Caco-2 (cell line): ENCODE measurements at regions not wholly inside any gene's neighbourhood (a gene's known extent, or its start where the extent isn't known, plus 50 kb on each side); places are given as distances from the start of the nearest gene placed in this dataset.

Source experiments
- BruUV-seq: library from RNA; stranded (reverse); fragments of 400-500 nt; replicated peaks from 2 replicates; lab custom pipeline; 2021; lab: Mats Ljungman, UMichigan
- CTCF ChIA-PET: fragments of 300-600 bp; sonication (Branson Sonifier 250); formaldehyde crosslinking; loops from one replicate; lab custom pipeline; 2022; ENCODE audit warnings: antibody characterized with exemption; lab: Charles Lee
- POLR2A ChIA-PET: fragments of 300-600 bp; sonication (Branson Sonifier 250); formaldehyde crosslinking; loops from one replicate; lab custom pipeline; 2022; ENCODE audit warnings: antibody characterized with exemption; lab: Charles Lee
- DNase-seq, 2 experiments: peaks; one replicate each; pipeline versions ENCODE4 v3.0.0 to v3.0.0-alpha.2; 2020 to 2022
- H3K27me3 ChIP-seq: replicated peaks from 2 replicates; pipeline ENCODE4 v1.6.0; 2011; ENCODE audit warnings: low read length; ENCODE audit not compliant: control insufficient read depth, insufficient read depth
- H3K36me3 ChIP-seq: 2 replicates; pipeline ENCODE4 v1.5.1; 2011; ENCODE audit warnings: low read length; ENCODE audit not compliant: control insufficient read depth, insufficient read depth
- H3K4me1 ChIP-seq: fragments of 250-450 bp; sonication (Bioruptor Pico); 2 replicates; pipeline ENCODE4 v1.5.1; 2020; ENCODE audit warnings: mild to moderate bottlenecking
- H3K4me3 ChIP-seq: 2 replicates; pipeline ENCODE4 v1.5.1; 2011; ENCODE audit warnings: low read depth, mild to moderate bottlenecking, control low read depth, low read length
- H3K9me3 ChIP-seq: fragments of 250-450 bp; sonication (Bioruptor Pico); 2 replicates; pipeline ENCODE4 v1.5.1; 2020; ENCODE audit warnings: mild to moderate bottlenecking, moderate library complexity
- H3K27ac Mint-ChIP-seq: one replicate; pipeline ENCODE4 v1.8.0; 2022; ENCODE audit warnings: mixed read lengths; ENCODE audit not compliant: unreplicated experiment
- H3K27me3 Mint-ChIP-seq: one replicate; pipeline ENCODE4 v1.8.0; 2022; ENCODE audit warnings: mixed read lengths; ENCODE audit not compliant: insufficient read depth, unreplicated experiment
- H3K36me3 Mint-ChIP-seq: one replicate; pipeline ENCODE4 v1.8.0; 2022; ENCODE audit warnings: mild to moderate bottlenecking, mixed read lengths; ENCODE audit not compliant: insufficient read depth, unreplicated experiment
- H3K4me1 Mint-ChIP-seq: one replicate; pipeline ENCODE4 v1.8.0; 2022; ENCODE audit warnings: low read depth, mixed read lengths; ENCODE audit not compliant: unreplicated experiment
- H3K4me3 Mint-ChIP-seq: one replicate; pipeline ENCODE4 v1.8.0; 2022; ENCODE audit warnings: mild to moderate bottlenecking, moderate library complexity, mixed read lengths; ENCODE audit not compliant: unreplicated experiment
- H3K9me3 Mint-ChIP-seq: one replicate; pipeline ENCODE4 v1.8.0; 2022; ENCODE audit warnings: mixed read lengths; ENCODE audit not compliant: unreplicated experiment
- CTCF ChIP-seq, 2 experiments: fragments of 200-600 bp in 1 of 2; IDR thresholded peaks; 1 replicate in 1 of 2; 2 replicates in 1 of 2; pipeline versions ENCODE4 v1.5.1 to v1.8.0; 2011 to 2022; ENCODE audit warnings: antibody characterized with exemption in 1 of 2, control low read depth in 1 of 2, inconsistent platforms in 1 of 2, low read depth in 1 of 2, low read length in 1 of 2, mild to moderate bottlenecking in 1 of 2, moderate library complexity in 1 of 2; ENCODE audit not compliant: insufficient read depth in 1 of 2, severe bottlenecking in 1 of 2, unreplicated experiment in 1 of 2
- intact Hi-C: fragments of 100-400 bp; cut with micrococcal nuclease; formaldehyde crosslinking; loops from one replicate; pipeline ENCODE4 v1.10.0; 2022; ENCODE audit not compliant: unreplicated experiment

- no peak for DNase-seq
- H3K36me3 ChIP-seq: no peaks in the 10 kb centered on the region
- intact Hi-C loops: no loop called here
- TF ChIP-seq CTCF (IDR thresholded peaks at IDR 0.05; ENCODE audit: insufficient read depth in 1 of 2, low read depth in 1 of 2, low read length in 1 of 2, severe bottlenecking in 1 of 2, unreplicated experiment in 1 of 2): no peak
- peaks cover 11% of the 10 kb centered on the region; the same call in 1 of the 2 replicates for H3K9me3 ChIP-seq
- ChIA-PET CTCF (interaction anchor here (0.6 kb wide), 1 partner anchor 130 kb away, joined by 3 read pairs; no protein-coding TSS in a partner anchor), POLR2A (no interaction called here)
- Mint-ChIP-seq H3K4me1 (no peaks in the 10 kb centered on the region), H3K36me3 (peaks cover 4% of the 10 kb centered on the region), H3K27me3 (peaks cover 8% of the 10 kb centered on the region), H3K4me3 (no peak overlapping the region), H3K27ac (no peak overlapping the region), H3K9me3 (peaks cover 41% of the 10 kb centered on the region)
- no peaks in the 10 kb centered on the region for H3K4me1 ChIP-seq
- no peak overlapping the region for H3K4me3 ChIP-seq
- BruUV-seq: no TSS peak
- no peaks in the 10 kb centered on the region; the same call in 1 of the 2 replicates for H3K27me3 ChIP-seq
Observed at GRCh38 chr20:60294632-60295031, 336.4 kb downstream of the CDH26 start.

- ChIA-PET CTCF (interaction anchor here (0.6 kb wide), 1 partner anchor 130 kb away, joined by 3 read pairs; no protein-coding TSS in a partner anchor), POLR2A (no interaction called here)
- no peak for DNase-seq
- no peak for TF ChIP-seq CTCF (IDR thresholded peaks at IDR 0.05; ENCODE audit: insufficient read depth in 1 of 2, low read depth in 1 of 2, low read length in 1 of 2, severe bottlenecking in 1 of 2, unreplicated experiment in 1 of 2)
- H3K4me1 ChIP-seq: no peaks in the 10 kb centered on the region
- Mint-ChIP-seq H3K4me1 (no peaks in the 10 kb centered on the region), H3K27me3 (peaks cover 8% of the 10 kb centered on the region), H3K9me3 (peaks cover 39% of the 10 kb centered on the region), H3K36me3 (peaks cover 4% of the 10 kb centered on the region), H3K4me3 (no peak overlapping the region), H3K27ac (no peak overlapping the region)
- no TSS peak for BruUV-seq
- H3K36me3 ChIP-seq: no peaks in the 10 kb centered on the region
- H3K9me3 ChIP-seq: peaks cover 7% of the 10 kb centered on the region; the same call in 1 of the 2 replicates
- intact Hi-C loops: no loop called here
- H3K4me3 ChIP-seq: no peak overlapping the region
- no peaks in the 10 kb centered on the region; the same call in 1 of the 2 replicates for H3K27me3 ChIP-seq
Observed at GRCh38 chr20:60295214-60295613, 337.0 kb downstream of the CDH26 start.

- POLR2A ChIA-PET: no interaction called here
- H3K36me3 Mint-ChIP-seq: peaks cover 4% of the 10 kb centered on the region
- DNase-seq: no peak
Observed at GRCh38 chr20:60297649-60298048, 339.4 kb downstream of the CDH26 start.

More at GRCh38 chr20:60297649-60298048, 339.4 kb downstream of the CDH26 start:
- H3K9me3 Mint-ChIP-seq: peaks cover 15% of the 10 kb centered on the region
- no peak overlapping the region for H3K27ac Mint-ChIP-seq
- CTCF ChIA-PET: no interaction called here
- Histone ChIP-seq H3K4me3 (no peak overlapping the region), H3K9me3 (no peaks in the 10 kb centered on the region), H3K36me3 (no peaks in the 10 kb centered on the region), H3K27me3 (no peaks in the 10 kb centered on the region; the same call in 1 of the 2 replicates), H3K4me1 (no peaks in the 10 kb centered on the region)
- no TSS peak for BruUV-seq
- peaks cover 8% of the 10 kb centered on the region for H3K27me3 Mint-ChIP-seq
- H3K4me1 Mint-ChIP-seq: no peaks in the 10 kb centered on the region
- no peak overlapping the region for H3K4me3 Mint-ChIP-seq
- TF ChIP-seq CTCF (IDR thresholded peaks at IDR 0.05; ENCODE audit: insufficient read depth in 1 of 2, low read depth in 1 of 2, low read length in 1 of 2, severe bottlenecking in 1 of 2, unreplicated experiment in 1 of 2): no peak
- intact Hi-C loops: no loop called here
